Breast epithelium (tissue), 3 donors: ENCODE measurements at regions not wholly inside any gene's neighbourhood (a gene's known extent, or its start where the extent isn't known, plus 50 kb on each side); places are given as distances from the start of the nearest gene placed in this dataset.

Source experiments
- CTCF ChIP-seq, 3 donors: fragments of 450-650 bp; IDR thresholded peaks; one replicate each; pipeline ENCODE4 v1.5.1; 2016 to 2017; ENCODE audit warnings: antibody characterized with exemption in 3 of 3, mild to moderate bottlenecking in 3 of 3, moderate library complexity in 3 of 3
- POLR2A ChIP-seq: fragments of 450-650 bp; IDR thresholded peaks from one replicate; pipeline ENCODE4 v1.6.1; 2016; ENCODE audit warnings: antibody characterized with exemption, mild to moderate bottlenecking, moderate library complexity
- POLR2AphosphoS5 ChIP-seq, 3 donors: sonication (generic); formaldehyde crosslinking; IDR thresholded peaks; one replicate each; pipeline ENCODE4 v1.6.1; 2017; ENCODE audit warnings: antibody characterized with exemption in 3 of 3

GRCh38 chr4:136651278-136651667 lies 881.0 kb downstream of the PCDH18 start:
- TF ChIP-seq POLR2A (no peak), CTCF (IDR thresholded peaks at IDR 0.05) (no peak), POLR2AphosphoS5 (IDR thresholded peaks at IDR 0.05) (no peak)
